ENCODE measurements at regions not wholly inside any gene's neighbourhood (a gene's known extent, or its start where the extent isn't known, plus 50 kb on each side); places are given as distances from the start of the nearest gene placed in this dataset.

GRCh38 chr5:87170799-87171198 lies 96.9 kb upstream of the RASA1 start:
- Histone ChIP-seq H3K4me1 (ENCODE audit: control insufficient read depth, extremely low read depth, insufficient read depth, low read length) (peaks cover 4% of the 10 kb centered on the region), H3K4me2 (ENCODE audit: insufficient read depth, low read length) (no peak overlapping the region), H3K27me3 (ENCODE audit: control insufficient read depth in 2 of 2, insufficient read depth in 2 of 2, low read length in 2 of 2) (no peaks in the 10 kb centered on the region), H2AFZ (ENCODE audit: low read depth, low read length) (no peak overlapping the region), H3K9ac (replicated peaks; ENCODE audit: extremely low read depth, insufficient read depth, low read length) (no peak overlapping the region), H3K9me1 (replicated peaks; ENCODE audit: control insufficient read depth, extremely low read depth, insufficient read depth, low read length) (no peaks in the 10 kb centered on the region), H3K4me3 (replicated peaks in 1 of 3; ENCODE audit: insufficient read depth in 1 of 3, low read depth in 1 of 3, low read length in 3 of 3) (no peak overlapping the region), H3K36me3 (ENCODE audit: control insufficient read depth in 2 of 2, extremely low read depth in 1 of 2, insufficient read depth in 2 of 2, low read length in 2 of 2) (no peaks in the 10 kb centered on the region), H3K79me2 (ENCODE audit: control insufficient read depth, insufficient read depth, low read length) (no peaks in the 10 kb centered on the region), H3K27ac (ENCODE audit: insufficient read depth, low read depth, low read length) (no peak overlapping the region), H3K9me3 (replicated peaks; ENCODE audit: control insufficient read depth, insufficient read depth, low read length) (no peaks in the 10 kb centered on the region), H4K20me1 (replicated peaks; ENCODE audit: control insufficient read depth, extremely low read depth, insufficient read depth, low read length) (no peaks in the 10 kb centered on the region)
- no peak for TF ChIP-seq GATA2 (IDR thresholded peaks at IDR 0.05; ENCODE audit: insufficient read depth, insufficient read length, low read depth, low read length)
- TF ChIP-seq, protein P1, sequence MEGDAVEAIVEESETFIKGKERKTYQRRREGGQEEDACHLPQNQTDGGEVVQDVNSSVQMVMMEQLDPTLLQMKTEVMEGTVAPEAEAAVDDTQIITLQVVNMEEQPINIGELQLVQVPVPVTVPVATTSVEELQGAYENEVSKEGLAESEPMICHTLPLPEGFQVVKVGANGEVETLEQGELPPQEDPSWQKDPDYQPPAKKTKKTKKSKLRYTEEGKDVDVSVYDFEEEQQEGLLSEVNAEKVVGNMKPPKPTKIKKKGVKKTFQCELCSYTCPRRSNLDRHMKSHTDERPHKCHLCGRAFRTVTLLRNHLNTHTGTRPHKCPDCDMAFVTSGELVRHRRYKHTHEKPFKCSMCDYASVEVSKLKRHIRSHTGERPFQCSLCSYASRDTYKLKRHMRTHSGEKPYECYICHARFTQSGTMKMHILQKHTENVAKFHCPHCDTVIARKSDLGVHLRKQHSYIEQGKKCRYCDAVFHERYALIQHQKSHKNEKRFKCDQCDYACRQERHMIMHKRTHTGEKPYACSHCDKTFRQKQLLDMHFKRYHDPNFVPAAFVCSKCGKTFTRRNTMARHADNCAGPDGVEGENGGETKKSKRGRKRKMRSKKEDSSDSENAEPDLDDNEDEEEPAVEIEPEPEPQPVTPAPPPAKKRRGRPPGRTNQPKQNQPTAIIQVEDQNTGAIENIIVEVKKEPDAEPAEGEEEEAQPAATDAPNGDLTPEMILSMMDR (IDR thresholded peaks at IDR 0.05; ENCODE audit: extremely low read depth in 1 of 2, insufficient read depth in 1 of 2, low read depth in 1 of 2, low read length in 2 of 2): no peak
- TF ChIP-seq POLR2AphosphoS5 (IDR thresholded peaks at IDR 0.05; ENCODE audit: insufficient read depth, low read depth, low read length): no peak
- TF ChIP-seq JUN (IDR thresholded peaks at IDR 0.05; ENCODE audit: borderline replicate concordance, insufficient read depth, insufficient read length, low read depth): no peak
- no peak for TF ChIP-seq POLR2A (IDR thresholded peaks at IDR 0.05; ENCODE audit: low read depth, low read length)
- TF ChIP-seq EZH2 (IDR thresholded peaks at IDR 0.05; ENCODE audit: borderline replicate concordance, low read depth, low read length, severe bottlenecking): no peak
- TF ChIP-seq MAX (IDR thresholded peaks at IDR 0.05; ENCODE audit: insufficient read depth, insufficient read length): no peak
- no peak for TF ChIP-seq FOS (IDR thresholded peaks at IDR 0.05; ENCODE audit: borderline replicate concordance, insufficient read depth, low read length)
- intact Hi-C loops (cut with micrococcal nuclease) (no loop called here), dilution Hi-C loops (cut with MboI; ENCODE audit: extremely low pct_ligation_motif_present, low sequenced_read_pairs) (no loop called here)
- no TSS peak for BruUV-seq (replicated peaks)
- CTCF ChIA-PET: no interaction called here
- POLR2A ChIA-PET: no interaction called here
- FAIRE-seq (no peak), DNase-seq (ENCODE audit: low read depth, low spot score) (no peak)
